Mesenchymal stem cell (in vitro differentiated cells and primary cell): ENCODE measurements at regions not wholly inside any gene's neighbourhood (a gene's known extent, or its start where the extent isn't known, plus 50 kb on each side); places are given as distances from the start of the nearest gene placed in this dataset.

Source experiments
- DNase-seq: peaks from one replicate; pipeline ENCODE4 v3.0.0-alpha.2; 2013
- H2AFZ ChIP-seq: one replicate; pipeline ENCODE4 v1.6.1; 2013; ENCODE audit warnings: low read depth, mild to moderate bottlenecking, control low read depth, inconsistent platforms, low read length, moderate library complexity
- H2AK5ac ChIP-seq: 2 replicates; pipeline ENCODE4 v1.6.1; 2013; ENCODE audit warnings: low read length, moderate library complexity, mild to moderate bottlenecking, inconsistent platforms; ENCODE audit not compliant: severe bottlenecking
- H2BK120ac ChIP-seq: one replicate; pipeline ENCODE4 v1.6.1; 2013; ENCODE audit warnings: low read depth, mild to moderate bottlenecking, inconsistent platforms, low read length, moderate library complexity
- H2BK12ac ChIP-seq, 2 experiments: one replicate each; pipeline ENCODE4 v1.6.1; 2013; ENCODE audit warnings: inconsistent platforms in 2 of 2, low read length in 2 of 2, mild to moderate bottlenecking in 2 of 2, moderate library complexity in 2 of 2, control low read depth in 1 of 2
- H2BK15ac ChIP-seq: one replicate; pipeline ENCODE4 v1.6.1; 2013; ENCODE audit warnings: mild to moderate bottlenecking, low read depth, inconsistent platforms; ENCODE audit not compliant: poor library complexity, severe bottlenecking
- H2BK5ac ChIP-seq: 2 replicates; pipeline ENCODE4 v1.6.1; 2013; ENCODE audit warnings: low read depth, mild to moderate bottlenecking, low read length, control low read depth, inconsistent platforms; ENCODE audit not compliant: poor library complexity, severe bottlenecking
- H3K14ac ChIP-seq, 2 experiments: one replicate each; pipeline ENCODE4 v1.6.1; 2013; ENCODE audit warnings: inconsistent platforms in 2 of 2, low read length in 2 of 2, control low read depth in 1 of 2, mild to moderate bottlenecking in 1 of 2, moderate library complexity in 1 of 2
- H3K18ac ChIP-seq, 2 experiments: one replicate each; pipeline ENCODE4 v1.6.1; 2013; ENCODE audit warnings: inconsistent platforms in 2 of 2, low read length in 2 of 2, control low read depth in 1 of 2, low read depth in 1 of 2, mild to moderate bottlenecking in 1 of 2
- H3K23ac ChIP-seq, 2 experiments: one replicate each; pipeline ENCODE4 v1.6.1; 2013; ENCODE audit warnings: inconsistent platforms in 2 of 2, low read length in 2 of 2, mild to moderate bottlenecking in 2 of 2, moderate library complexity in 2 of 2, control low read depth in 1 of 2
- H3K27ac ChIP-seq: 2 replicates; pipeline ENCODE4 v1.5.1; 2013; ENCODE audit warnings: mild to moderate bottlenecking, moderate library complexity, low read length, control low read depth, inconsistent platforms; ENCODE audit not compliant: poor library complexity, severe bottlenecking
- H3K27me3 ChIP-seq, 2 experiments: 2 replicates each; pipeline versions ENCODE4 v1.6.1 to v1.7.0; 2013; ENCODE audit warnings: low read length in 2 of 2, mild to moderate bottlenecking in 2 of 2, moderate library complexity in 2 of 2, control low read depth in 1 of 2, inconsistent platforms in 1 of 2; ENCODE audit not compliant: control insufficient read depth in 1 of 2, insufficient read depth in 1 of 2
- H3K36me3 ChIP-seq, 2 experiments: 2 replicates each; pipeline versions ENCODE4 v1.6.1 to v1.7.0; 2013; ENCODE audit warnings: low read length in 2 of 2, control low read depth in 1 of 2, inconsistent platforms in 1 of 2, low read depth in 1 of 2, mild to moderate bottlenecking in 1 of 2; ENCODE audit not compliant: insufficient read depth in 2 of 2, control insufficient read depth in 1 of 2
- H3K4ac ChIP-seq, 2 experiments: one replicate each; pipeline ENCODE4 v1.6.1; 2013; ENCODE audit warnings: inconsistent platforms in 2 of 2, low read length in 2 of 2, mild to moderate bottlenecking in 2 of 2, moderate library complexity in 2 of 2, control low read depth in 1 of 2, low read depth in 1 of 2
- H3K4me1 ChIP-seq: 2 replicates; pipeline ENCODE4 v1.6.1; 2013; ENCODE audit warnings: low read depth, low read length, control low read depth; ENCODE audit not compliant: control insufficient read depth, insufficient read depth
- H3K4me2 ChIP-seq: 2 replicates; pipeline ENCODE4 v1.6.1; 2013; ENCODE audit warnings: low read length, mild to moderate bottlenecking, inconsistent platforms; ENCODE audit not compliant: poor library complexity, severe bottlenecking
- H3K4me3 ChIP-seq, 2 experiments: 2 replicates each; pipeline versions ENCODE4 v1.5.1 to v1.7.0; 2013; ENCODE audit warnings: low read length in 2 of 2, mild to moderate bottlenecking in 2 of 2, control low read depth in 1 of 2, low read depth in 1 of 2; ENCODE audit not compliant: insufficient read depth in 1 of 2
- H3K79me1 ChIP-seq: replicated peaks from 2 replicates; pipeline ENCODE4 v1.6.1; 2013; ENCODE audit warnings: mild to moderate bottlenecking, control low read depth, low read length, inconsistent platforms; ENCODE audit not compliant: poor library complexity, severe bottlenecking
- H3K9ac ChIP-seq: 2 replicates; pipeline ENCODE4 v1.7.0; 2013; ENCODE audit warnings: mild to moderate bottlenecking, low read length, moderate library complexity
- H3K9me3 ChIP-seq: 2 replicates; pipeline ENCODE4 v1.7.0; 2013; ENCODE audit warnings: mild to moderate bottlenecking, low read length; ENCODE audit not compliant: control insufficient read depth
- H4K8ac ChIP-seq: one replicate; pipeline ENCODE4 v1.6.1; 2013; ENCODE audit warnings: inconsistent platforms, mild to moderate bottlenecking, low read length, moderate library complexity
- H4K91ac ChIP-seq: one replicate; pipeline ENCODE4 v1.6.1; 2013; ENCODE audit warnings: mild to moderate bottlenecking, low read length, inconsistent platforms
- WGBS: methylation state at CpG from one replicate; pipeline ENCODE4 v1.1.7; 2013; ENCODE audit warnings: mixed read lengths; 5-methylcytosine and 5-hydroxymethylcytosine counted together

GRCh38 chr11:83403691-83404389 lies 117.7 kb upstream of the CCDC90B start:
- Histone ChIP-seq H2AFZ (no peak overlapping the region), H2AK5ac (no peak overlapping the region), H4K8ac (no peak overlapping the region), H3K79me1 (no peaks in the 10 kb centered on the region), H2BK15ac (no peak overlapping the region), H3K4me2 (no peak overlapping the region), H3K23ac (no peak overlapping the region), H3K9ac (no peak overlapping the region), H4K91ac (no peak overlapping the region), H3K4ac (no peak overlapping the region), H3K4me1 (no peaks in the 10 kb centered on the region), H3K27me3 (no peaks in the 10 kb centered on the region), H2BK120ac (no peak overlapping the region), H3K36me3 (no peaks in the 10 kb centered on the region), H2BK12ac (no peak overlapping the region), H3K14ac (no peak overlapping the region), H3K18ac (no peak overlapping the region), H3K27ac (no peak overlapping the region), H3K4me3 (no peak overlapping the region), H2BK5ac (no peak overlapping the region), H3K9me3 (no peaks in the 10 kb centered on the region)
- no peak for DNase-seq
- WGBS, result 46% methylated on average over 6 of the region's 7 CpGs

- Histone ChIP-seq H2AK5ac (no peak overlapping the region), H3K9ac (no peak overlapping the region), H2AFZ (no peak overlapping the region), H3K36me3 (no peaks in the 10 kb centered on the region), H3K79me1 (no peaks in the 10 kb centered on the region), H4K8ac (no peak overlapping the region), H2BK12ac (no peak overlapping the region), H3K14ac (no peak overlapping the region), H3K27ac (no peak overlapping the region), H3K23ac (no peak overlapping the region), H4K91ac (no peak overlapping the region), H2BK120ac (no peak overlapping the region), H3K4me3 (no peak overlapping the region), H3K27me3 (no peaks in the 10 kb centered on the region), H2BK5ac (no peak overlapping the region), H3K4me2 (no peak overlapping the region), H3K4me1 (no peaks in the 10 kb centered on the region), H3K4ac (no peak overlapping the region), H3K18ac (no peak overlapping the region), H2BK15ac (no peak overlapping the region), H3K9me3 (no peaks in the 10 kb centered on the region)
- DNase-seq, result no peak
- WGBS, result 60% methylated on average over 1 of the region's 1 CpG
These were observed 115.5 kb upstream of the CCDC90B start for GRCh38 chr11:83401506-83402225.

GRCh38 chr11:83394331-83394730 lies 108.2 kb upstream of the CCDC90B start:
- Histone ChIP-seq H3K23ac (no peak overlapping the region), H2BK120ac (no peak overlapping the region), H2BK5ac (no peak overlapping the region), H3K9ac (no peak overlapping the region), H4K91ac (no peak overlapping the region), H3K79me1 (no peaks in the 10 kb centered on the region), H3K4ac (no peak overlapping the region), H3K9me3 (peaks cover 7% of the 10 kb centered on the region), H2BK12ac (no peak overlapping the region), H2AK5ac (no peak overlapping the region), H2BK15ac (no peak overlapping the region), H2AFZ (no peak overlapping the region), H3K4me3 (no peak overlapping the region), H3K27me3 (no peaks in the 10 kb centered on the region), H3K36me3 (no peaks in the 10 kb centered on the region), H4K8ac (no peak overlapping the region), H3K18ac (no peak overlapping the region), H3K27ac (no peak overlapping the region), H3K4me2 (no peak overlapping the region), H3K4me1 (no peaks in the 10 kb centered on the region), H3K14ac (no peak overlapping the region)
- DNase-seq, result no peak
- WGBS, result 100% methylated on average over 1 of the region's 1 CpG

GRCh38 chr11:83392556-83392955 lies 106.4 kb upstream of the CCDC90B start:
- Histone ChIP-seq H3K4me3 (no peak overlapping the region), H2BK15ac (no peak overlapping the region), H3K79me1 (no peaks in the 10 kb centered on the region), H4K8ac (no peak overlapping the region), H3K4ac (no peak overlapping the region), H2AK5ac (no peak overlapping the region), H3K36me3 (no peaks in the 10 kb centered on the region), H3K9ac (no peak overlapping the region), H3K27ac (no peak overlapping the region), H4K91ac (no peak overlapping the region), H2AFZ (no peak overlapping the region), H3K4me1 (no peaks in the 10 kb centered on the region), H2BK12ac (no peak overlapping the region), H2BK120ac (no peak overlapping the region), H2BK5ac (no peak overlapping the region), H3K9me3 (peaks cover 7% of the 10 kb centered on the region), H3K18ac (no peak overlapping the region), H3K4me2 (no peak overlapping the region), H3K23ac (no peak overlapping the region), H3K27me3 (no peaks in the 10 kb centered on the region), H3K14ac (no peak overlapping the region)
- no peak for DNase-seq
- 79% methylated on average over 1 of the region's 1 CpG for WGBS
